ENCODE measurements at regions not wholly inside any gene's neighbourhood (a gene's known extent, or its start where the extent isn't known, plus 50 kb on each side); places are given as distances from the start of the nearest gene placed in this dataset.

GRCh38 chr15:70308735-70309434 is 211.2 kb upstream of the TLE3 start:
- TF ChIP-seq CTCF (IDR thresholded peaks at IDR 0.05; ENCODE audit: insufficient read depth, low read length) (no peak), REST (IDR thresholded peaks at IDR 0.05; ENCODE audit: insufficient replicate concordance, low read depth) (no peak), POLR2AphosphoS5 (IDR thresholded peaks at IDR 0.05; ENCODE audit: low read depth) (no peak), GABPA (IDR thresholded peaks at IDR 0.05; ENCODE audit: low read depth) (no peak)
